GM21619 (cell line): ENCODE measurements at regions not wholly inside any gene's neighbourhood (a gene's known extent, or its start where the extent isn't known, plus 50 kb on each side); places are given as distances from the start of the nearest gene placed in this dataset.
A peak's percentile ranks its signal among the peaks of the same experiment; 100 is the strongest.
"Not testable (repeated sequence)": the region's sequence is repeated elsewhere in the genome, so short reads cannot be mapped to it uniquely, and the experiment has no call there.

Source experiments
- ATAC-seq: cut with Tn5 transposase; IDR thresholded peaks from one replicate; pipeline ENCODE4 v1.9.1; 2021; ENCODE audit not compliant: unreplicated experiment

- ATAC-seq: peak; percentile 54
These were observed 251.2 kb upstream of the TPTE start for GRCh38 chr21:10270211-10270610.

DNA sequence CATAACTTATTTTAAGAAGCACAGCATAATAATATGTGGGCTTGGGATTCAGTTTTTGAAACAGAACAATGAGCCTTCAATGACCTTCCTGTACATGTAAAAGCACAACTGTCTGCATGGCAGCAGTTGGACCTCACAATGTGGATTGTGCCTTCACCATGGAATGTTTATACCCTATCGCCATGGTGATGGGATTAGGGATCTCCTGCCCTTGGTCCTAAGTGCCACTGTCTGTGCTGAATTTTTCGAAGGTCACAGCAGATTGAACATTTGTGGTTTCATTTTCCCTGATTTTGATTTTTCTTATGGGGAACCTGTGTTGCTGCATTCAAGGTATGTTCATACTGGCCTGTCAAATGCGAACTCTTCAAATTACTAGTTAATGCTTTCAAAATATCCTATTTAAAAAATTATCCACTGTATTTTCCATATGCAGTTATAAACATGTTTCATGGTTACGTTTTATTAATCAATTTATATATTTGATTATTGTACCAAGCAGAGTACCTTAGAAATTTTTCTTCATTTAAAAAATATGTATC, 249.6 kb upstream of the TPTE start:
- ATAC-seq: peak; percentile 23

GRCh38 chr21:10272216-10272615, 249.2 kb upstream of the TPTE start:
- peak; percentile 82 for ATAC-seq

DNA sequence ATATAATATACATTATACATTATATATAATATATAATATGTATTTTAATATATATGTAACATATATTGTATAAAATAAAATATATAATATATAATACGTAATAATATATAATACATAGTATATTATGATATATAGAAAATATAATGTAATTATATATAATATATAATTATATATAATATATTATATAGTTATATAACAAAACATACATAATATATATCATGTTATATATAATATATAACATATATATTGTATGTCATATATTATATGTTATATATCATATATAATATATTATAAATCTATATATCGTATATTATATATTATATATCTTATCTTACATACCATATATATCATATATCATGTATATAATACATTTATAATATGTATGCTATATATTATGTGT, 248.2 kb upstream of the TPTE start:
- no peak for ATAC-seq

GRCh38 chr21:10273794-10274338, 247.5 kb upstream of the TPTE start:
- not testable (repeated sequence) for ATAC-seq
